ENCODE measurements at regions not wholly inside any gene's neighbourhood (a gene's known extent, or its start where the extent isn't known, plus 50 kb on each side); places are given as distances from the start of the nearest gene placed in this dataset.

DNA sequence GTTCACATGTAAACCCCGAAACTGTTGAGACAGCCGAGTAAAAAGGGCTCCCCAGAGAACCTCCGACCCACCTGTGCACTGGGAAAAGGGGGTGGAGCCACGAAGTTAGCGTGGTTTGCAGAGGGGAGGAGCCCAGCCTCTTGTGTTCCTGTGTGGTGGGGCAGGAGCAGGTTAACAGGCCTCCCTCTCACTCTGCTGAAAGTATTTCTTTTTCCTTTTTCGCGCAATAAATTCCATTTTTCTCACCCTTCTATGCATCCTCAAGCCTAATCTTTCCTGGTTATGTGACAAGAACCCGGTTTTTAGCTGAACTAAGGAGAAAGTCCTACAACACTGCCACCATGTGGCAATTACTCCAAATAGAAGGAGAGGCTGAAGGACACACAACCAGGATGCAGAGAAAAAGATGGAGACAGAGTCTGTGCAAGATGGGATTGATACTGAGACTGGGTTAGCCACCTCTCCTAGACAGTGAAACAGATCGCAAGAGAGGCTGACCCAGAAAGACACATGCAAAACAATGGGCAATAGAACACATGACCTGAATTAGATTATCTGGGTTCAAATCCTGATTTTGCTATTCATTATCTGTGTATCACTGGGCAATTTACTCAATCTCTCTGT is 168.7 kb upstream of the PRSS16 start:
- H3K79me2 ChIP-seq (ENCODE audit: control insufficient read depth, insufficient read depth, low read length) = no peaks in the 10 kb centered on the region
- ChIA-PET SMC1A (ENCODE audit: uncharacterized antibody, unreplicated experiment) (interaction anchor here (0.8 to 2.9 kb wide), 16 partner anchors 8 to 506 kb away, joined by 3 to 15 read pairs (median 4); no protein-coding TSS in a partner anchor), POLR2A (interaction anchor here (0.6 kb wide), 1 partner anchor 615 kb away, joined by 3 read pairs; no protein-coding TSS in a partner anchor), CTCF (interaction anchor here (0.7 to 4.9 kb wide), 15 partner anchors 8 to 502 kb away, joined by 3 to 42 read pairs (median 3); no protein-coding TSS in a partner anchor), RAD21 (ENCODE audit: unreplicated experiment) (interaction anchor here (1.1 to 2.1 kb wide), 2 partner anchors 8 to 471 kb away, joined by 4 to 7 read pairs; no protein-coding TSS in a partner anchor)
- DNase-seq (ENCODE audit: low read depth, low spot score) = peak; percentile 57
- H4K20me1 ChIP-seq (ENCODE audit: control insufficient read depth, insufficient read depth) = no peaks in the 10 kb centered on the region
- no TSS peak for BruUV-seq (replicated peaks)
- no peaks in the 10 kb centered on the region for H3K9me3 ChIP-seq (replicated peaks; ENCODE audit: control insufficient read depth, insufficient read depth, low read length)
- peak overlapping the region; percentile 94 for H2AFZ ChIP-seq (ENCODE audit: control insufficient read depth, low read depth, low read length)
- H3K27ac ChIP-seq (ENCODE audit: control insufficient read depth, insufficient read depth) = no peak overlapping the region
- FAIRE-seq = peak; percentile 47
- intact Hi-C loops (cut with micrococcal nuclease; ENCODE audit: unreplicated experiment) = loop anchor here (1.0 to 5.0 kb wide), 2 partner anchors 122 to 472 kb away; no protein-coding TSS in a partner anchor
- peak overlapping the region; percentile 63 for H3K4me3 ChIP-seq
- ATAC-seq = peak; percentile 97
- 1% methylated on average over 9 of the region's 9 CpGs for WGBS (ENCODE audit: insufficient coverage, insufficient replicate concordance, low lambda C conversion rate, missing lambda C conversion rate)
- no peaks in the 10 kb centered on the region for H3K27me3 ChIP-seq (replicated peaks in 1 of 2; ENCODE audit: control insufficient read depth in 2 of 2, insufficient read depth in 2 of 2, low read length in 1 of 2)
- H3K9ac ChIP-seq (ENCODE audit: control insufficient read depth, insufficient read depth, low read length) = no peak overlapping the region
- no peaks in the 10 kb centered on the region for H3K4me1 ChIP-seq (ENCODE audit: control insufficient read depth, insufficient read depth, low read length)
- no peaks in the 10 kb centered on the region for H3K36me3 ChIP-seq (ENCODE audit: control insufficient read depth in 2 of 2, insufficient read depth in 2 of 2, low read length in 1 of 2)
- peak overlapping the region; percentile 52 for H3K4me2 ChIP-seq (ENCODE audit: control insufficient read depth, insufficient read depth)
- in situ Hi-C loops (cut with MboI) = no loop called here
- TF ChIP-seq CREB1 (IDR thresholded peaks at IDR 0.05; ENCODE audit: low read depth) = no peak; the same call in 1 of the 2 replicates
- TF ChIP-seq, protein P1, sequence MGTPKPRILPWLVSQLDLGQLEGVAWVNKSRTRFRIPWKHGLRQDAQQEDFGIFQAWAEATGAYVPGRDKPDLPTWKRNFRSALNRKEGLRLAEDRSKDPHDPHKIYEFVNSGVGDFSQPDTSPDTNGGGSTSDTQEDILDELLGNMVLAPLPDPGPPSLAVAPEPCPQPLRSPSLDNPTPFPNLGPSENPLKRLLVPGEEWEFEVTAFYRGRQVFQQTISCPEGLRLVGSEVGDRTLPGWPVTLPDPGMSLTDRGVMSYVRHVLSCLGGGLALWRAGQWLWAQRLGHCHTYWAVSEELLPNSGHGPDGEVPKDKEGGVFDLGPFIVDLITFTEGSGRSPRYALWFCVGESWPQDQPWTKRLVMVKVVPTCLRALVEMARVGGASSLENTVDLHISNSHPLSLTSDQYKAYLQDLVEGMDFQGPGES (IDR thresholded peaks at IDR 0.05) = no peak
- peak; percentile 93 for TF ChIP-seq RAD21 (IDR thresholded peaks at IDR 0.05; ENCODE audit: insufficient read depth, low read depth, low read length)
- peak; percentile 86; the same call in 1 of the 2 replicates for TF ChIP-seq ZSCAN29 (IDR thresholded peaks at IDR 0.05)
- TF ChIP-seq RUNX3 (IDR thresholded peaks at IDR 0.05; ENCODE audit: low read length) = peak; percentile 43; the same call in 1 of the 2 replicates
- TF ChIP-seq, protein P2, sequence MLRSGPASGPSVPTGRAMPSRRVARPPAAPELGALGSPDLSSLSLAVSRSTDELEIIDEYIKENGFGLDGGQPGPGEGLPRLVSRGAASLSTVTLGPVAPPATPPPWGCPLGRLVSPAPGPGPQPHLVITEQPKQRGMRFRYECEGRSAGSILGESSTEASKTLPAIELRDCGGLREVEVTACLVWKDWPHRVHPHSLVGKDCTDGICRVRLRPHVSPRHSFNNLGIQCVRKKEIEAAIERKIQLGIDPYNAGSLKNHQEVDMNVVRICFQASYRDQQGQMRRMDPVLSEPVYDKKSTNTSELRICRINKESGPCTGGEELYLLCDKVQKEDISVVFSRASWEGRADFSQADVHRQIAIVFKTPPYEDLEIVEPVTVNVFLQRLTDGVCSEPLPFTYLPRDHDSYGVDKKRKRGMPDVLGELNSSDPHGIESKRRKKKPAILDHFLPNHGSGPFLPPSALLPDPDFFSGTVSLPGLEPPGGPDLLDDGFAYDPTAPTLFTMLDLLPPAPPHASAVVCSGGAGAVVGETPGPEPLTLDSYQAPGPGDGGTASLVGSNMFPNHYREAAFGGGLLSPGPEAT (IDR thresholded peaks at IDR 0.05; ENCODE audit: low read depth) = peak; percentile 25; the same call in 1 of the 2 replicates
- TF ChIP-seq ZNF24 (IDR thresholded peaks at IDR 0.05) = no peak
- TF ChIP-seq ATF7 (IDR thresholded peaks at IDR 0.05; ENCODE audit: low read depth) = 0 out of 2 replicates have a peak, but pooled peaks have one; percentile 19
- TF ChIP-seq SMC3 (IDR thresholded peaks at IDR 0.05; ENCODE audit: borderline replicate concordance, low read length) = peak; percentile 94
- TF ChIP-seq EP300 (IDR thresholded peaks at IDR 0.05; ENCODE audit: borderline replicate concordance in 1 of 2, control insufficient read depth in 1 of 2, low read depth in 2 of 2, low read length in 2 of 2) = no peak
- 0 out of 2 replicates have a peak, but pooled peaks have one; percentile 7 for TF ChIP-seq MXI1 (IDR thresholded peaks at IDR 0.05; ENCODE audit: low read depth, low read length)
- TF ChIP-seq, protein P3, sequence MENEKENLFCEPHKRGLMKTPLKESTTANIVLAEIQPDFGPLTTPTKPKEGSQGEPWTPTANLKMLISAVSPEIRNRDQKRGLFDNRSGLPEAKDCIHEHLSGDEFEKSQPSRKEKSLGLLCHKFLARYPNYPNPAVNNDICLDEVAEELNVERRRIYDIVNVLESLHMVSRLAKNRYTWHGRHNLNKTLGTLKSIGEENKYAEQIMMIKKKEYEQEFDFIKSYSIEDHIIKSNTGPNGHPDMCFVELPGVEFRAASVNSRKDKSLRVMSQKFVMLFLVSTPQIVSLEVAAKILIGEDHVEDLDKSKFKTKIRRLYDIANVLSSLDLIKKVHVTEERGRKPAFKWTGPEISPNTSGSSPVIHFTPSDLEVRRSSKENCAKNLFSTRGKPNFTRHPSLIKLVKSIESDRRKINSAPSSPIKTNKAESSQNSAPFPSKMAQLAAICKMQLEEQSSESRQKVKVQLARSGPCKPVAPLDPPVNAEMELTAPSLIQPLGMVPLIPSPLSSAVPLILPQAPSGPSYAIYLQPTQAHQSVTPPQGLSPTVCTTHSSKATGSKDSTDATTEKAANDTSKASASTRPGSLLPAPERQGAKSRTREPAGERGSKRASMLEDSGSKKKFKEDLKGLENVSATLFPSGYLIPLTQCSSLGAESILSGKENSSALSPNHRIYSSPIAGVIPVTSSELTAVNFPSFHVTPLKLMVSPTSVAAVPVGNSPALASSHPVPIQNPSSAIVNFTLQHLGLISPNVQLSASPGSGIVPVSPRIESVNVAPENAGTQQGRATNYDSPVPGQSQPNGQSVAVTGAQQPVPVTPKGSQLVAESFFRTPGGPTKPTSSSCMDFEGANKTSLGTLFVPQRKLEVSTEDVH (IDR thresholded peaks at IDR 0.05; ENCODE audit: low read depth, partially characterized antibody) = no peak
- TF ChIP-seq TAF1 (IDR thresholded peaks at IDR 0.05; ENCODE audit: borderline replicate concordance, low read depth, low read length) = no peak
- TF ChIP-seq MEF2B (IDR thresholded peaks at IDR 0.05; ENCODE audit: partially characterized antibody, poor library complexity, severe bottlenecking) = peak; percentile 52
- TF ChIP-seq, protein P4, sequence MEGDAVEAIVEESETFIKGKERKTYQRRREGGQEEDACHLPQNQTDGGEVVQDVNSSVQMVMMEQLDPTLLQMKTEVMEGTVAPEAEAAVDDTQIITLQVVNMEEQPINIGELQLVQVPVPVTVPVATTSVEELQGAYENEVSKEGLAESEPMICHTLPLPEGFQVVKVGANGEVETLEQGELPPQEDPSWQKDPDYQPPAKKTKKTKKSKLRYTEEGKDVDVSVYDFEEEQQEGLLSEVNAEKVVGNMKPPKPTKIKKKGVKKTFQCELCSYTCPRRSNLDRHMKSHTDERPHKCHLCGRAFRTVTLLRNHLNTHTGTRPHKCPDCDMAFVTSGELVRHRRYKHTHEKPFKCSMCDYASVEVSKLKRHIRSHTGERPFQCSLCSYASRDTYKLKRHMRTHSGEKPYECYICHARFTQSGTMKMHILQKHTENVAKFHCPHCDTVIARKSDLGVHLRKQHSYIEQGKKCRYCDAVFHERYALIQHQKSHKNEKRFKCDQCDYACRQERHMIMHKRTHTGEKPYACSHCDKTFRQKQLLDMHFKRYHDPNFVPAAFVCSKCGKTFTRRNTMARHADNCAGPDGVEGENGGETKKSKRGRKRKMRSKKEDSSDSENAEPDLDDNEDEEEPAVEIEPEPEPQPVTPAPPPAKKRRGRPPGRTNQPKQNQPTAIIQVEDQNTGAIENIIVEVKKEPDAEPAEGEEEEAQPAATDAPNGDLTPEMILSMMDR (IDR thresholded peaks at IDR 0.05 in 2 of 3, conservative IDR thresholded peaks at IDR 0.05 in 1 of 3; ENCODE audit: control insufficient read depth in 2 of 3, extremely low read depth in 1 of 3, insufficient read depth in 1 of 3, low read depth in 3 of 3, low read length in 3 of 3) = peak; percentile 59 to 79 (median 73)
